ENCODE measurements at regions not wholly inside any gene's neighbourhood (a gene's known extent, or its start where the extent isn't known, plus 50 kb on each side); places are given as distances from the start of the nearest gene placed in this dataset.

- TF ChIP-seq CTCF (conservative IDR thresholded peaks at IDR 0.05; ENCODE audit: low read depth, low read length), result no peak
- TF ChIP-seq EZH2 (IDR thresholded peaks at IDR 0.05; ENCODE audit: low read length, unreplicated experiment), result no peak
These were observed 70.1 kb upstream of the COL1A2 start for GRCh38 chr7:94324380-94325121.
